A673 (cell line): ENCODE measurements at regions not wholly inside any gene's neighbourhood (a gene's known extent, or its start where the extent isn't known, plus 50 kb on each side); places are given as distances from the start of the nearest gene placed in this dataset.

ENCODE experiments used
- BruUV-seq: library from RNA; stranded (reverse); fragments of 400-500 nt; replicated peaks from 2 replicates; lab custom pipeline; 2021; lab: Mats Ljungman, UMichigan
- CTCF ChIA-PET: fragments of 300-600 bp; sonication (Branson Sonifier 250); formaldehyde crosslinking; loops from one replicate; lab custom pipeline; 2022; ENCODE audit warnings: antibody characterized with exemption; lab: Charles Lee
- POLR2A ChIA-PET: fragments of 300-600 bp; sonication (Branson Sonifier 250); formaldehyde crosslinking; loops from one replicate; lab custom pipeline; 2022; ENCODE audit warnings: antibody characterized with exemption; ENCODE audit not compliant: low non-redundant PET; lab: Charles Lee
- DNase-seq: peaks from one replicate; pipeline ENCODE4 v3.0.0-alpha.2; 2015; ENCODE audit warnings: low spot score
- H3K27ac ChIP-seq: fragments of 200-600 bp; sonication (generic); 2 replicates; pipeline ENCODE4 v1.5.1; 2016; ENCODE audit warnings: mixed run types, low read depth, mild to moderate bottlenecking, mixed read lengths, antibody characterized with exemption, low read length; ENCODE audit not compliant: poor library complexity, severe bottlenecking
- H3K27me3 ChIP-seq: fragments of 200-600 bp; sonication (generic); replicated peaks from 2 replicates; pipeline ENCODE4 v1.6.1; 2017; ENCODE audit warnings: mixed run types, low read depth, mild to moderate bottlenecking, mixed read lengths, antibody characterized with exemption, low read length; ENCODE audit not compliant: insufficient read depth, poor library complexity
- H3K36me3 ChIP-seq: fragments of 200-600 bp; sonication (generic); 2 replicates; pipeline ENCODE4 v1.6.1; 2016; ENCODE audit warnings: mixed run types, mild to moderate bottlenecking, mixed read lengths, antibody characterized with exemption, low read length; ENCODE audit not compliant: insufficient read depth, poor library complexity, severe bottlenecking
- H3K4me1 ChIP-seq: fragments of 200-600 bp; sonication (generic); 2 replicates; pipeline ENCODE4 v1.6.1; 2017; ENCODE audit warnings: mixed run types, mild to moderate bottlenecking, mixed read lengths, antibody characterized with exemption, low read length; ENCODE audit not compliant: insufficient read depth, poor library complexity, severe bottlenecking
- H3K4me3 ChIP-seq: fragments of 200-600 bp; sonication (generic); 2 replicates; pipeline ENCODE4 v1.5.1; 2016; ENCODE audit warnings: low read depth, mixed run types, mild to moderate bottlenecking, mixed read lengths, low read length; ENCODE audit not compliant: poor library complexity, severe bottlenecking
- H3K9me3 ChIP-seq: fragments of 200-600 bp; sonication (generic); 2 replicates; pipeline ENCODE4 v1.6.1; 2016; ENCODE audit warnings: mixed run types, low read depth, mild to moderate bottlenecking, mixed read lengths, antibody characterized with exemption, low read length; ENCODE audit not compliant: poor library complexity, severe bottlenecking
- EZH2 ChIP-seq: fragments of 200-600 bp; sonication (generic); IDR thresholded peaks from 2 replicates; pipeline ENCODE4 v1.6.1; 2017; ENCODE audit warnings: borderline replicate concordance, low read depth, mild to moderate bottlenecking, mixed read lengths, antibody characterized with exemption, low read length; ENCODE audit not compliant: poor library complexity, severe bottlenecking
- intact Hi-C: fragments of 100-400 bp; cut with micrococcal nuclease; formaldehyde crosslinking; loops from one replicate; pipeline ENCODE4 v1.10.0; 2022; ENCODE audit not compliant: unreplicated experiment
- TF ChIP-seq, protein P1 (sequence below): fragments of 300-800, 200-600 bp; sonication (generic); conservative IDR thresholded peaks from 2 replicates; pipeline ENCODE4 v1.5.1; 2017; ENCODE audit warnings: low read depth, mild to moderate bottlenecking, antibody characterized with exemption, low read length, moderate library complexity, mixed read lengths

DNA sequence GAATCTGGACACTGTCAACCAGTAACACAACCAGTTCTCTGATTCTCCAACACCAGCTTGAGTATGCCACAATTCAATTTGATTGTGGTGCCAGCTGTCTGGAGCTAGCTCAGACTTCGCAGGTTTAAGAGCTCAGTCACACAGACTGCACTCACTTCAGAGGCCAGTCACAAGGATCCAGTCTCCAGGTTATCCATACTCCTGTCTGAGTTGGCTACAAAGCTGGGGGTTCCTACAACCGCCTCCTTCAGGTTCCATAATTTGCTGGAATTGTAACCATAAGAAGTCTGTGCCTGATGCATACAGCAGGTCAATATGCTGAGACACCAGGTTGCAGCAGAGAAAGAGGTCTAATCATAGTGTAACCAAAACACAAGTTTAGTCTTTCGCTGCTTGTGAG is 70.5 kb upstream of the CPSF6 start:
- intact Hi-C loops, result no loop called here
- POLR2A ChIA-PET, result no interaction called here
- BruUV-seq, result no TSS peak
- no peak overlapping the region for H3K27ac ChIP-seq
- no peaks in the 10 kb centered on the region for H3K4me1 ChIP-seq
- no peaks in the 10 kb centered on the region for H3K9me3 ChIP-seq
- no peak for DNase-seq
- CTCF ChIA-PET, result no interaction called here
- no peaks in the 10 kb centered on the region for H3K27me3 ChIP-seq
- no peak for TF ChIP-seq EZH2
- TF ChIP-seq, protein P1, sequence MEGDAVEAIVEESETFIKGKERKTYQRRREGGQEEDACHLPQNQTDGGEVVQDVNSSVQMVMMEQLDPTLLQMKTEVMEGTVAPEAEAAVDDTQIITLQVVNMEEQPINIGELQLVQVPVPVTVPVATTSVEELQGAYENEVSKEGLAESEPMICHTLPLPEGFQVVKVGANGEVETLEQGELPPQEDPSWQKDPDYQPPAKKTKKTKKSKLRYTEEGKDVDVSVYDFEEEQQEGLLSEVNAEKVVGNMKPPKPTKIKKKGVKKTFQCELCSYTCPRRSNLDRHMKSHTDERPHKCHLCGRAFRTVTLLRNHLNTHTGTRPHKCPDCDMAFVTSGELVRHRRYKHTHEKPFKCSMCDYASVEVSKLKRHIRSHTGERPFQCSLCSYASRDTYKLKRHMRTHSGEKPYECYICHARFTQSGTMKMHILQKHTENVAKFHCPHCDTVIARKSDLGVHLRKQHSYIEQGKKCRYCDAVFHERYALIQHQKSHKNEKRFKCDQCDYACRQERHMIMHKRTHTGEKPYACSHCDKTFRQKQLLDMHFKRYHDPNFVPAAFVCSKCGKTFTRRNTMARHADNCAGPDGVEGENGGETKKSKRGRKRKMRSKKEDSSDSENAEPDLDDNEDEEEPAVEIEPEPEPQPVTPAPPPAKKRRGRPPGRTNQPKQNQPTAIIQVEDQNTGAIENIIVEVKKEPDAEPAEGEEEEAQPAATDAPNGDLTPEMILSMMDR, result no peak
- H3K4me3 ChIP-seq, result no peak overlapping the region
- no peaks in the 10 kb centered on the region for H3K36me3 ChIP-seq

GRCh38 chr12:69170293-69170692 is 69.1 kb upstream of the CPSF6 start:
- H3K4me1 ChIP-seq, result no peaks in the 10 kb centered on the region
- no peak overlapping the region for H3K27ac ChIP-seq
- intact Hi-C loops, result no loop called here
- no peak for DNase-seq
- CTCF ChIA-PET, result no interaction called here
- no peaks in the 10 kb centered on the region for H3K27me3 ChIP-seq
- H3K9me3 ChIP-seq, result no peaks in the 10 kb centered on the region
- H3K36me3 ChIP-seq, result no peaks in the 10 kb centered on the region
- no peak overlapping the region for H3K4me3 ChIP-seq
- POLR2A ChIA-PET, result no interaction called here
- no peak for TF ChIP-seq EZH2
- TF ChIP-seq, protein P1, result no peak
- BruUV-seq, result no TSS peak

- Histone ChIP-seq H3K36me3 (no peaks in the 10 kb centered on the region), H3K27me3 (no peaks in the 10 kb centered on the region), H3K4me3 (no peak overlapping the region), H3K4me1 (no peaks in the 10 kb centered on the region), H3K27ac (no peak overlapping the region), H3K9me3 (no peaks in the 10 kb centered on the region)
- ChIA-PET CTCF (no interaction called here), POLR2A (no interaction called here)
- BruUV-seq, result no TSS peak
- intact Hi-C loops, result no loop called here
- no peak for TF ChIP-seq EZH2
- no peak for DNase-seq
These were observed 67.5 kb upstream of the CPSF6 start for GRCh38 chr12:69171881-69172280.

GRCh38 chr12:69172491-69172890 is 66.9 kb upstream of the CPSF6 start:
- BruUV-seq, result no TSS peak
- Histone ChIP-seq H3K9me3 (no peaks in the 10 kb centered on the region), H3K27me3 (no peaks in the 10 kb centered on the region), H3K4me3 (no peak overlapping the region), H3K27ac (no peak overlapping the region), H3K4me1 (no peaks in the 10 kb centered on the region), H3K36me3 (no peaks in the 10 kb centered on the region)
- POLR2A ChIA-PET, result no interaction called here
- CTCF ChIA-PET, result no interaction called here
- TF ChIP-seq, protein P1, result no peak
- no peak for TF ChIP-seq EZH2
- intact Hi-C loops, result no loop called here
- no peak for DNase-seq
